ENCODE measurements at regions not wholly inside any gene's neighbourhood (a gene's known extent, or its start where the extent isn't known, plus 50 kb on each side); places are given as distances from the start of the nearest gene placed in this dataset.

DNA sequence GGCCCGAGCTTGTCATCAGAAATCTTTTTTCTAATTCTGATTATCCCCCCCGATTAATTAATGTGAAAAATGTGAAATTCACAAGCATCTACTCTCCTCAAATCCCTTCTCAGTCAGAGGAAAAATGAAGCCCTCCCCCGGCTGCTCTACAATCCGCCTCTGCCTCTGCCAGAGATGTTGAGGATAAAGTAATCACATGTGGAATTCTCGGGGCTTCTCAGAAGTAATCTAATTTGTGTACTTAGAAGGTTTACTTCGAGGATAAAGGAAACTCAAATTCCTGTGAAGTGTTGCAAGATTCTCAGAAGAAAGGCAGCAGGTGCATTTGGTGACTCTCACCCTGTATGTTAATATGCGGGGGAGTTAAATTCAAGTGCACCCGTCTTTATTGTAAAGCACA lies 726.1 kb upstream of the ADAMTS16 start:
- TF ChIP-seq, protein P1, sequence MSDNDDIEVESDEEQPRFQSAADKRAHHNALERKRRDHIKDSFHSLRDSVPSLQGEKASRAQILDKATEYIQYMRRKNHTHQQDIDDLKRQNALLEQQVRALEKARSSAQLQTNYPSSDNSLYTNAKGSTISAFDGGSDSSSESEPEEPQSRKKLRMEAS (IDR thresholded peaks at IDR 0.05), result no peak
- no peak for TF ChIP-seq CEBPB (IDR thresholded peaks at IDR 0.05)
- no peak for TF ChIP-seq CREB1 (IDR thresholded peaks at IDR 0.05; ENCODE audit: low read depth)
- no peak for TF ChIP-seq EGR1 (IDR thresholded peaks at IDR 0.05)
- TF ChIP-seq TEAD4 (IDR thresholded peaks at IDR 0.05), result no peak
- TF ChIP-seq, protein P2, sequence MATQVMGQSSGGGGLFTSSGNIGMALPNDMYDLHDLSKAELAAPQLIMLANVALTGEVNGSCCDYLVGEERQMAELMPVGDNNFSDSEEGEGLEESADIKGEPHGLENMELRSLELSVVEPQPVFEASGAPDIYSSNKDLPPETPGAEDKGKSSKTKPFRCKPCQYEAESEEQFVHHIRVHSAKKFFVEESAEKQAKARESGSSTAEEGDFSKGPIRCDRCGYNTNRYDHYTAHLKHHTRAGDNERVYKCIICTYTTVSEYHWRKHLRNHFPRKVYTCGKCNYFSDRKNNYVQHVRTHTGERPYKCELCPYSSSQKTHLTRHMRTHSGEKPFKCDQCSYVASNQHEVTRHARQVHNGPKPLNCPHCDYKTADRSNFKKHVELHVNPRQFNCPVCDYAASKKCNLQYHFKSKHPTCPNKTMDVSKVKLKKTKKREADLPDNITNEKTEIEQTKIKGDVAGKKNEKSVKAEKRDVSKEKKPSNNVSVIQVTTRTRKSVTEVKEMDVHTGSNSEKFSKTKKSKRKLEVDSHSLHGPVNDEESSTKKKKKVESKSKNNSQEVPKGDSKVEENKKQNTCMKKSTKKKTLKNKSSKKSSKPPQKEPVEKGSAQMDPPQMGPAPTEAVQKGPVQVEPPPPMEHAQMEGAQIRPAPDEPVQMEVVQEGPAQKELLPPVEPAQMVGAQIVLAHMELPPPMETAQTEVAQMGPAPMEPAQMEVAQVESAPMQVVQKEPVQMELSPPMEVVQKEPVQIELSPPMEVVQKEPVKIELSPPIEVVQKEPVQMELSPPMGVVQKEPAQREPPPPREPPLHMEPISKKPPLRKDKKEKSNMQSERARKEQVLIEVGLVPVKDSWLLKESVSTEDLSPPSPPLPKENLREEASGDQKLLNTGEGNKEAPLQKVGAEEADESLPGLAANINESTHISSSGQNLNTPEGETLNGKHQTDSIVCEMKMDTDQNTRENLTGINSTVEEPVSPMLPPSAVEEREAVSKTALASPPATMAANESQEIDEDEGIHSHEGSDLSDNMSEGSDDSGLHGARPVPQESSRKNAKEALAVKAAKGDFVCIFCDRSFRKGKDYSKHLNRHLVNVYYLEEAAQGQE (IDR thresholded peaks at IDR 0.05; ENCODE audit: low read depth), result no peak
- TF ChIP-seq FOXM1 (IDR thresholded peaks at IDR 0.05; ENCODE audit: borderline replicate concordance, low read depth), result no peak
- TF ChIP-seq EP300 (IDR thresholded peaks at IDR 0.05; ENCODE audit: borderline replicate concordance), result no peak
- no peak for TF ChIP-seq NFIC (IDR thresholded peaks at IDR 0.05)
- TF ChIP-seq TAF1 (IDR thresholded peaks at IDR 0.05; ENCODE audit: low read depth), result no peak
- no peak for TF ChIP-seq RAD21 (IDR thresholded peaks at IDR 0.05; ENCODE audit: low read depth)
- TF ChIP-seq YY1 (IDR thresholded peaks at IDR 0.05; ENCODE audit: low read depth), result no peak
- no peak for TF ChIP-seq TCF12 (IDR thresholded peaks at IDR 0.05; ENCODE audit: low read depth)
- no peak for TF ChIP-seq ZBTB7A (IDR thresholded peaks at IDR 0.05; ENCODE audit: low read depth)

Measured in Ishikawa (cell line).